GM19324 (cell line): ENCODE measurements at regions not wholly inside any gene's neighbourhood (a gene's known extent, or its start where the extent isn't known, plus 50 kb on each side); places are given as distances from the start of the nearest gene placed in this dataset.
"Not testable (repeated sequence)": the region's sequence is repeated elsewhere in the genome, so short reads cannot be mapped to it uniquely, and the experiment has no call there.

Source experiments
- ATAC-seq: cut with Tn5 transposase; IDR thresholded peaks from one replicate; pipeline ENCODE4 v1.9.1; 2021; ENCODE audit warnings: mild to moderate bottlenecking, moderate library complexity; ENCODE audit not compliant: unreplicated experiment, low FRiP score

GRCh38 chr5:2166979-2167377 is 284.3 kb upstream of the IRX4 start:
- no peak for ATAC-seq

- no peak for ATAC-seq
Observed at GRCh38 chr5:2166306-2166978, 283.7 kb upstream of the IRX4 start.

GRCh38 chr5:2165615-2166305 is 283.0 kb upstream of the IRX4 start:
- no peak for ATAC-seq

DNA sequence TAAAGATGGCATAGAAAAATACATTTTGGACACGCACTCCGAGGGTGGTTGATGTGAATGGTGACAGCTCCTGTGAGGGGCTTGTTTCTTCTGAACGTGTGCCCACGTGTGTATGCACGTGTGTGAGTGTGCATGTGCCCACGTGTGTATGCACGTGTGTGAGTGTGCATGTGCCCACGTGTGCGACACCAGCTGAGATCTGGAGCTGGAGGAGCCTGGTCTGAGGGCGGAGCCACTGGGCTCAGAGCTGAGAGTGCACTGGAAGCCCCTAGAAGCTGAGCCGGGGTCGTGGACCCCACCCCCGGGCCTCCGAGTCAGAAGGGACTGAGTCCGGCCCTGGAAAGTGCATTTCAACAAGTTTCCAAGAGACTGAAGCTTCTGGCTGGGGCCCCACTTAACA is 282.5 kb upstream of the IRX4 start:
- ATAC-seq = no peak

GRCh38 chr5:2164586-2164985 is 281.9 kb upstream of the IRX4 start:
- no peak for ATAC-seq

DNA sequence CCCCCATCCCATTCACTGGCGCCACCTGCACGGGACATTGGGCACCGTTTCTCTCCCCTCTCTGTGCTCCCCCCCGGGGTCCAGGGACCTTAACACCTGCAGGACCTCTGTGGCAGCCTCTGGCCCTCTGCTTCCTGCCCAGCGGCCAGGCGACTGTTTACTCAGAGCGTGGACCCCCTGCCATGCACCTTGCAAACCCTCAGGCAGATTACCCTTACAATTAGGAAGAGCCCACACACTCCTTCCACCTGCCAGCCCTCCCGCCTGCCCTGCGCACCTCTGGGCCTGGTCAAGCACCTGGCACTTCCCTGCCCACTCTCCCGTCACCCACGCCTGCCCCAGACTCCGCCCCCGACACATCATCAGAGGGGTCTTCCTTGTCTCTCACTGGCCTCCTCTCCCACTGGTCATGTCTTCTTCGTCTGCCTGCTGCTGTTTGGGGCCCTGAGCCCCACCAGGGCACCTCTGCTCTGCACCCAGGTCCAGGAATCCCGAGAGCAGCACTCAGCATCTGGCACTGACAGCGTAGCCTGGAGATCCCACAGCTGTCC is 281.3 kb upstream of the IRX4 start:
- no peak for ATAC-seq

- no peak for ATAC-seq
Observed at GRCh38 chr5:2163060-2163856, 280.5 kb upstream of the IRX4 start.

GRCh38 chr5:2160811-2161210 is 278.1 kb upstream of the IRX4 start:
- no peak for ATAC-seq

- ATAC-seq = no peak
Observed at GRCh38 chr5:2158767-2159166, 276.0 kb upstream of the IRX4 start.

DNA sequence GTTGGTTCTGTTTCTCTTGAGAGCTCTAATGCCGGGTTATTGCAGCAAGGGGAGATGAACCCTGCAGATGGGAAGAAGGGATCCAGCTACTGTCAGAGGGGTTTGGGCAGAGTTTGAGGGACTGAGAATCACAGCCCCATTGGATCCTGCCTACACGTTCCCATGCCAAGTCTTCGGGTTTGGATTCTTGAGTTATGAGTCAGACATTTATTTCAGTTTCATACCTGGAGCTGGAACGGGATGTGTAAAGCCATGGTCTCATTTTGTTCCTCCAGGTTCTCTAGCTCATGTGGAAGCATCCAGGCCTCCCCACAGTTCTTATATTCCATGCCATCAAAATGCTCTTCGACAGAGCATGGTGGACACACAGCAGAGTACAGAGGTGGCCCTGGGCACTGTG is 275.4 kb upstream of the IRX4 start:
- ATAC-seq = no peak

DNA sequence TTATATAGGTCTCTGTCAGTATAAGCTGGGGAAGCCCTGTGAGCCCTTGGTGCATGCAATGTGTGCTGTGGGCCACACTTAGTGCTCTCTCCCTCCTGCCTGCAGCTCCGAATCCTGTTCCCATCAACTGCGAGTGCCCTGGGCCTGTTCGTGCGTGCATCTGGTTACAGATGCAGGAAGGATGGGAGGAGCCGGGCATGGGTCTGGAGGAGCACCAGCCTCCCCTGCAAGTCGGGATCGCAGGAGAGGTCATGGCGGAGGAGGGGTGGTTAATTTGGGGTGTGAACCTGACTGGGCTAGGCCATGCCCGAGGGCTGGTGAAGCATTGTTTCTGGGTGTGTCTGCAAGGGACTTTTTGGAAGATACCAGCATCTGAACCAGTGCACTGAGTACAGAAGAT is 274.6 kb upstream of the IRX4 start:
- ATAC-seq = no peak

DNA sequence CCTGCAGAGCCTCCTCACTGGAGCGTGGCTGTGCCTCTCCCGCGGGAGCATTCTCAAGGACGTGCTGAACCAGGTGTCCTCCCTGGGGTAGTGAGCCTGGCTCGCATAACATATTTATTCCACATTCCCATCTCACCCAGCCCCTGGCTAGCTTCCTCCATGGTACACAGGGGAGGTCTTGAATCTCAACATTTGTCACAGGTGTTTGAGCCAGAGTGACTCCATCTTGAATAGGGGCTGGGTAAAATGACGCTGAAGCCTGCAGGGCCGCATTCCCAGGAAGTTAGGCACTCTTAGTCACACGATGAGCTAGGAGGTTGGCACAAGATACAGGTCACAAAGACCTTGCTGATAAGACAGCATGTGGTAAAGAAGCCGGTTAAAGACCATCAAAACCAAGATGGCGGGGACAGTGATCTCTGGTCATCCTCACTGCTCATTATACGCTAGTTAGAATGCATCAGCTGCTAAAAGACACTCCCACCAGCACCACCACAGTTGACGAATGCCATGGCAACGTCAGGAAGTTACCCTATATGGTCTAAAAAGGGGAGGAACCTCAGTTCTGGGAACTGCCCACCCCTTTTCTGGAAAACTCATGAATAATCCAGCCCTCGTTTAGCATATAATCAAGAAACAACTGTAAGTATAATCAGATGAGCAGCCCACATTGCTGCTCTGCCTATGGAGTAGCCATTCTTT is 273.8 kb upstream of the IRX4 start:
- ATAC-seq = no peak

DNA sequence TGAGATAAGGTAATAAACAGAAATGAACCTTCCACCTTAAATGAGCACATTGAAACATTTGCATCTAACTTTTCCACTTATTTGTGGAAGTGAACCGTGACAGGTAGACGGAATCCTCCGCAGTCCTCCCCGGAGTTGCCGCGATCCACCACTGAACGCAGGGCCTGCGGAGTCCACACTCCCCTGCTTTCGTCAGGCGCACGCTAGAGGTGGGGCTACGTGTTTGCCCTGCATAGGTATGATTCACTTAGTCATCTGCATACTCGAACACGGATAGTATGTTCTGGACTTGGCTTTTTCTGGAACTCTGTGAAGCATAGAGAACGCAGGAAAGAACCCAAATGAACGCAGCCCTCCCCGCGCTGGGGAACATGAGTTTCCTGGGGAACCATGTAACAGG is 272.8 kb upstream of the IRX4 start:
- no peak for ATAC-seq

- ATAC-seq = no peak
Observed at GRCh38 chr5:2153802-2154201, 271.1 kb upstream of the IRX4 start.

GRCh38 chr5:2153350-2153749 is 270.6 kb upstream of the IRX4 start:
- ATAC-seq = no peak

- not testable (repeated sequence) for ATAC-seq
Observed at GRCh38 chr5:2151301-2151888, 268.7 kb upstream of the IRX4 start.

GRCh38 chr5:2149195-2149539 is 266.4 kb upstream of the IRX4 start:
- no peak for ATAC-seq

- no peak for ATAC-seq
Observed at GRCh38 chr5:2148312-2149194, 265.8 kb upstream of the IRX4 start.

GRCh38 chr5:2147504-2148311 is 265.0 kb upstream of the IRX4 start:
- ATAC-seq = no peak
